ENCODE measurements at regions not wholly inside any gene's neighbourhood (a gene's known extent, or its start where the extent isn't known, plus 50 kb on each side); places are given as distances from the start of the nearest gene placed in this dataset.

DNA sequence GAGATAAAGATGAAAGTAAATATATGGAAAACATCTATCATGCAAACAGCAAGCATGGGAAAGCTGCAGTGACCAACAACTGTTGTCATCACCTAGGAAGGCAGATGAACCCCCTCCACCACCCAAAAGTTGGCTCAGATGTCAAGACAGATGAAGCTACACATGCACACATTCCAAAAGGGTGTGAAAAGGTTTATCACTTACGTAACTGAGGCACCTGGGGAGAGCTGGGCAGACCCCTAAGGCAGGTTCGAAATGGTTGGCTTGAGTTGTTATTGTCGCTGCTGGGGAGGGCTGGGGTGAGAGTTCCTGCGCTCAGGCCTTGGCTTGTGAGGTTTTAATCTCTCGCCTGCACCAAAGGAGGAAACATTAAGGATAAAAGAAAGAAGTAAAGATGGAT, 355.1 kb upstream of the CHRM3 start:
- Mint-ChIP-seq H3K9me3 (ENCODE audit: unreplicated experiment) (no peaks in the 10 kb centered on the region), H3K27ac (ENCODE audit: unreplicated experiment) (no peak overlapping the region), H3K36me3 (ENCODE audit: insufficient read depth, unreplicated experiment) (no peaks in the 10 kb centered on the region), H3K4me3 (ENCODE audit: unreplicated experiment) (no peak overlapping the region), H3K4me1 (ENCODE audit: low read depth, unreplicated experiment) (no peaks in the 10 kb centered on the region), H3K27me3 (ENCODE audit: insufficient read depth, unreplicated experiment) (no peaks in the 10 kb centered on the region)
- H3K4me1 ChIP-seq: no peaks in the 10 kb centered on the region
- intact Hi-C loops (cut with micrococcal nuclease; ENCODE audit: unreplicated experiment): no loop called here
- ChIA-PET CTCF (no interaction called here), POLR2A (no interaction called here)
- H3K36me3 ChIP-seq (ENCODE audit: control insufficient read depth, insufficient read depth, low read length): no peaks in the 10 kb centered on the region
- no peak overlapping the region for H3K4me3 ChIP-seq (ENCODE audit: low read depth, low read length)
- no TSS peak for BruUV-seq (replicated peaks)
- no peak for DNase-seq
- no peaks in the 10 kb centered on the region for H3K27me3 ChIP-seq (replicated peaks; ENCODE audit: control insufficient read depth, insufficient read depth, low read length)
- TF ChIP-seq CTCF (IDR thresholded peaks at IDR 0.05; ENCODE audit: insufficient read depth in 1 of 2, low read depth in 1 of 2, low read length in 1 of 2, severe bottlenecking in 1 of 2, unreplicated experiment in 1 of 2): no peak
- no peaks in the 10 kb centered on the region; the same call in 1 of the 2 replicates for H3K9me3 ChIP-seq

- intact Hi-C loops (cut with micrococcal nuclease; ENCODE audit: unreplicated experiment): no loop called here
- no peaks in the 10 kb centered on the region for H3K4me1 ChIP-seq
- Mint-ChIP-seq H3K27me3 (ENCODE audit: insufficient read depth, unreplicated experiment) (no peaks in the 10 kb centered on the region), H3K4me1 (ENCODE audit: low read depth, unreplicated experiment) (no peaks in the 10 kb centered on the region), H3K36me3 (ENCODE audit: insufficient read depth, unreplicated experiment) (no peaks in the 10 kb centered on the region), H3K4me3 (ENCODE audit: unreplicated experiment) (no peak overlapping the region), H3K27ac (ENCODE audit: unreplicated experiment) (no peak overlapping the region), H3K9me3 (ENCODE audit: unreplicated experiment) (no peaks in the 10 kb centered on the region)
- ChIA-PET CTCF (no interaction called here), POLR2A (no interaction called here)
- no peaks in the 10 kb centered on the region for H3K36me3 ChIP-seq (ENCODE audit: control insufficient read depth, insufficient read depth, low read length)
- TF ChIP-seq CTCF (IDR thresholded peaks at IDR 0.05; ENCODE audit: insufficient read depth in 1 of 2, low read depth in 1 of 2, low read length in 1 of 2, severe bottlenecking in 1 of 2, unreplicated experiment in 1 of 2): no peak
- H3K9me3 ChIP-seq: no peaks in the 10 kb centered on the region; the same call in 1 of the 2 replicates
- no peak overlapping the region for H3K4me3 ChIP-seq (ENCODE audit: low read depth, low read length)
- H3K27me3 ChIP-seq (replicated peaks; ENCODE audit: control insufficient read depth, insufficient read depth, low read length): no peaks in the 10 kb centered on the region
- no peak for DNase-seq
- no TSS peak for BruUV-seq (replicated peaks)
These were observed 360.2 kb upstream of the CHRM3 start for GRCh38 chr1:239025997-239026694.

- H3K27ac Mint-ChIP-seq (ENCODE audit: unreplicated experiment): no peak overlapping the region
- no peaks in the 10 kb centered on the region; the same call in 1 of the 2 replicates for H3K9me3 ChIP-seq
These were observed 361.1 kb upstream of the CHRM3 start for GRCh38 chr1:239025223-239025622.

More at GRCh38 chr1:239025223-239025622, 361.1 kb upstream of the CHRM3 start:
- H3K4me3 Mint-ChIP-seq (ENCODE audit: unreplicated experiment): no peak overlapping the region
- ChIA-PET POLR2A (no interaction called here), CTCF (no interaction called here)
- BruUV-seq (replicated peaks): no TSS peak
- no peak for DNase-seq
- Histone ChIP-seq H3K4me3 (ENCODE audit: low read depth, low read length) (no peak overlapping the region), H3K27me3 (replicated peaks; ENCODE audit: control insufficient read depth, insufficient read depth, low read length) (no peaks in the 10 kb centered on the region), H3K36me3 (ENCODE audit: control insufficient read depth, insufficient read depth, low read length) (no peaks in the 10 kb centered on the region), H3K4me1 (no peaks in the 10 kb centered on the region)
- no peaks in the 10 kb centered on the region for H3K4me1 Mint-ChIP-seq (ENCODE audit: low read depth, unreplicated experiment)
- TF ChIP-seq CTCF (IDR thresholded peaks at IDR 0.05; ENCODE audit: insufficient read depth in 1 of 2, low read depth in 1 of 2, low read length in 1 of 2, severe bottlenecking in 1 of 2, unreplicated experiment in 1 of 2): no peak
- H3K36me3 Mint-ChIP-seq (ENCODE audit: insufficient read depth, unreplicated experiment): no peaks in the 10 kb centered on the region
- intact Hi-C loops (cut with micrococcal nuclease; ENCODE audit: unreplicated experiment): no loop called here
- H3K9me3 Mint-ChIP-seq (ENCODE audit: unreplicated experiment): no peaks in the 10 kb centered on the region
- no peaks in the 10 kb centered on the region for H3K27me3 Mint-ChIP-seq (ENCODE audit: insufficient read depth, unreplicated experiment)

All from Caco-2 (cell line).